Ovary (tissue), 3 donors: ENCODE measurements at regions not wholly inside any gene's neighbourhood (a gene's known extent, or its start where the extent isn't known, plus 50 kb on each side); places are given as distances from the start of the nearest gene placed in this dataset.

Experiments
- CTCF ChIP-seq, 3 donors: fragments of 450-650 bp in 2 of 3; fragments of 200-600 bp in 1 of 3; IDR thresholded peaks; one replicate each; pipeline versions ENCODE4 v1.5.1 to v1.8.0; 2016 to 2022; ENCODE audit warnings: antibody characterized with exemption in 3 of 3, mild to moderate bottlenecking in 1 of 3
- EP300 ChIP-seq: sonication (generic); formaldehyde crosslinking; IDR thresholded peaks from one replicate; pipeline ENCODE4 v1.6.1; 2017; ENCODE audit warnings: antibody characterized with exemption
- POLR2A ChIP-seq: fragments of 450-650 bp; IDR thresholded peaks from one replicate; pipeline ENCODE4 v1.6.1; 2017; ENCODE audit warnings: antibody characterized with exemption, mild to moderate bottlenecking, moderate library complexity
- donor health status: DM: no; HTN: no; CAD: no.

GRCh38 chr11:28659716-28660348, 551.6 kb downstream of the METTL15 start:
- no peak for TF ChIP-seq POLR2A
- TF ChIP-seq CTCF (IDR thresholded peaks at IDR 0.05), result no peak
- no peak for TF ChIP-seq EP300
